ENCODE measurements at regions not wholly inside any gene's neighbourhood (a gene's known extent, or its start where the extent isn't known, plus 50 kb on each side); places are given as distances from the start of the nearest gene placed in this dataset.

- no peak for FAIRE-seq
- TF ChIP-seq POLR2A (IDR thresholded peaks at IDR 0.05; ENCODE audit: low read depth, low read length): no peak
- no peak for DNase-seq (ENCODE audit: insufficient read length, low spot score)
Observed at GRCh38 chr7:80403686-80404241, 108.1 kb downstream of the GNAT3 start.

GRCh38 chr7:80401708-80402107, 110.2 kb downstream of the GNAT3 start:
- no peak for TF ChIP-seq POLR2A (IDR thresholded peaks at IDR 0.05; ENCODE audit: low read depth, low read length)
- FAIRE-seq (no peak), DNase-seq (ENCODE audit: insufficient read length, low spot score) (no peak)

GRCh38 chr7:80393786-80394185, 118.1 kb downstream of the GNAT3 start:
- DNase-seq (ENCODE audit: insufficient read length, low spot score) (no peak), FAIRE-seq (no peak)
- TF ChIP-seq POLR2A (IDR thresholded peaks at IDR 0.05; ENCODE audit: low read depth, low read length): no peak

- TF ChIP-seq POLR2A (IDR thresholded peaks at IDR 0.05; ENCODE audit: low read depth, low read length): no peak
- DNase-seq (ENCODE audit: insufficient read length, low spot score): no peak
- FAIRE-seq: peak; percentile 82
Observed at GRCh38 chr7:80392229-80393169, 119.4 kb downstream of the GNAT3 start.

GRCh38 chr7:80387634-80388193, 124.2 kb downstream of the GNAT3 start:
- no peak for TF ChIP-seq POLR2A (IDR thresholded peaks at IDR 0.05; ENCODE audit: low read depth, low read length)
- DNase-seq (ENCODE audit: insufficient read length, low spot score): no peak
- peak; percentile 38 for FAIRE-seq

- DNase-seq (ENCODE audit: insufficient read length, low spot score) (no peak), FAIRE-seq (no peak)
- no peak for TF ChIP-seq POLR2A (IDR thresholded peaks at IDR 0.05; ENCODE audit: low read depth, low read length)
Observed at GRCh38 chr7:80386686-80387085, 125.2 kb downstream of the GNAT3 start.

GRCh38 chr7:80385508-80385907, 126.4 kb downstream of the GNAT3 start:
- FAIRE-seq: no peak
- TF ChIP-seq POLR2A (IDR thresholded peaks at IDR 0.05; ENCODE audit: low read depth, low read length): no peak
- DNase-seq (ENCODE audit: insufficient read length, low spot score): no peak

- TF ChIP-seq POLR2A (IDR thresholded peaks at IDR 0.05; ENCODE audit: low read depth, low read length): no peak
- FAIRE-seq (no peak), DNase-seq (ENCODE audit: insufficient read length, low spot score) (no peak)
Observed at GRCh38 chr7:80380957-80381356, 130.9 kb downstream of the GNAT3 start.

- DNase-seq (ENCODE audit: insufficient read length, low spot score): peak; percentile 6
- peak; percentile 80 for FAIRE-seq
- TF ChIP-seq POLR2A (IDR thresholded peaks at IDR 0.05; ENCODE audit: low read depth, low read length): no peak
Observed at GRCh38 chr7:80379034-80379982, 132.6 kb downstream of the GNAT3 start.

GRCh38 chr7:80374321-80374720, 137.5 kb downstream of the GNAT3 start:
- DNase-seq (ENCODE audit: insufficient read length, low spot score) (no peak), FAIRE-seq (no peak)
- no peak for TF ChIP-seq POLR2A (IDR thresholded peaks at IDR 0.05; ENCODE audit: low read depth, low read length)

- FAIRE-seq (no peak), DNase-seq (ENCODE audit: insufficient read length, low spot score) (no peak)
- TF ChIP-seq POLR2A (IDR thresholded peaks at IDR 0.05; ENCODE audit: low read depth, low read length): no peak
Observed at GRCh38 chr7:80373429-80374032, 138.3 kb downstream of the GNAT3 start.

- TF ChIP-seq POLR2A (IDR thresholded peaks at IDR 0.05; ENCODE audit: low read depth, low read length): no peak
- FAIRE-seq (no peak), DNase-seq (ENCODE audit: insufficient read length, low spot score) (no peak)
Observed at GRCh38 chr7:80372415-80372814, 139.4 kb downstream of the GNAT3 start.

- TF ChIP-seq POLR2A (IDR thresholded peaks at IDR 0.05; ENCODE audit: low read depth, low read length): no peak
- no peak for DNase-seq (ENCODE audit: insufficient read length, low spot score)
- no peak for FAIRE-seq
Observed at GRCh38 chr7:80370587-80370986, 141.3 kb downstream of the GNAT3 start.

Measured in H54 (cell line).